ENCODE measurements at regions not wholly inside any gene's neighbourhood (a gene's known extent, or its start where the extent isn't known, plus 50 kb on each side); places are given as distances from the start of the nearest gene placed in this dataset.

- Mint-ChIP-seq H3K4me1 (no peaks in the 10 kb centered on the region), H3K27me3 (no peaks in the 10 kb centered on the region), H3K27ac (no peak overlapping the region), H3K9me3 (peaks cover 5 to 16% (median 16%) of the 10 kb centered on the region in 3 donors), H3K4me3 (no peak overlapping the region), H3K36me3 (no peaks in the 10 kb centered on the region)
- ATAC-seq (replicated peaks in 1 of 4): no peak
- Histone ChIP-seq H3K27ac (ENCODE audit: low read length) (no peak overlapping the region), H3K27me3 (replicated peaks in 1 of 2; ENCODE audit: control insufficient read depth in 2 of 2, extremely low read depth in 1 of 2, insufficient read depth in 2 of 2, low read length in 1 of 2) (no peaks in the 10 kb centered on the region), H3K4me3 (ENCODE audit: control insufficient read depth in 1 of 2, extremely low read depth in 1 of 2, low read length in 1 of 2) (no peak overlapping the region), H3K4me1 (ENCODE audit: control insufficient read depth in 1 of 2, extremely low read depth in 1 of 2, insufficient read depth in 2 of 2, low read length in 2 of 2) (no peaks in the 10 kb centered on the region), H3K9me3 (no peaks in the 10 kb centered on the region), H3K36me3 (ENCODE audit: control insufficient read depth in 2 of 2, extremely low read depth in 1 of 2, insufficient read depth in 1 of 2, low read length in 1 of 2) (no peaks in the 10 kb centered on the region)
- ChIA-PET POLR2A (no interaction called here), CTCF (no interaction called here)
- no peak for DNase-seq
- WGBS (ENCODE audit: insufficient coverage): 33% methylated on average over 2 of the region's 4 CpGs
Observed at GRCh38 chr16:51960931-51961330, 586.0 kb downstream of the TOX3 start.

- Histone ChIP-seq H3K27me3 (replicated peaks in 1 of 2; ENCODE audit: control insufficient read depth in 2 of 2, extremely low read depth in 1 of 2, insufficient read depth in 2 of 2, low read length in 1 of 2) (no peaks in the 10 kb centered on the region), H3K4me3 (ENCODE audit: control insufficient read depth in 1 of 2, extremely low read depth in 1 of 2, low read length in 1 of 2) (no peak overlapping the region), H3K4me1 (ENCODE audit: control insufficient read depth in 1 of 2, extremely low read depth in 1 of 2, insufficient read depth in 2 of 2, low read length in 2 of 2) (no peaks in the 10 kb centered on the region), H3K36me3 (ENCODE audit: control insufficient read depth in 2 of 2, extremely low read depth in 1 of 2, insufficient read depth in 1 of 2, low read length in 1 of 2) (no peaks in the 10 kb centered on the region), H3K9me3 (no peaks in the 10 kb centered on the region), H3K27ac (ENCODE audit: low read length) (no peak overlapping the region)
- ATAC-seq (replicated peaks in 1 of 4): no peak
- no peak for DNase-seq
- Mint-ChIP-seq H3K4me1 (no peaks in the 10 kb centered on the region), H3K4me3 (no peak overlapping the region), H3K27me3 (no peaks in the 10 kb centered on the region), H3K36me3 (no peaks in the 10 kb centered on the region), H3K27ac (no peak overlapping the region), H3K9me3 (peaks cover 4 to 10% (median 6%) of the 10 kb centered on the region in 3 donors)
- WGBS (ENCODE audit: insufficient coverage): 82% methylated on average over 7 of the region's 7 CpGs
- ChIA-PET POLR2A (no interaction called here), CTCF (interaction anchor here in 1 of 2 donors (0.6 kb wide), 1 partner anchor 546 kb away, joined by 4 read pairs; no protein-coding TSS in a partner anchor)
Observed at GRCh38 chr16:51953286-51953985, 593.5 kb downstream of the TOX3 start.

- Mint-ChIP-seq H3K9me3 (peaks cover 0 to 6% (median 6%) of the 10 kb centered on the region in 3 donors), H3K4me1 (no peaks in the 10 kb centered on the region), H3K36me3 (no peaks in the 10 kb centered on the region), H3K27me3 (no peaks in the 10 kb centered on the region), H3K4me3 (no peak overlapping the region), H3K27ac (no peak overlapping the region)
- ATAC-seq (replicated peaks in 1 of 4) (no peak), DNase-seq (no peak)
- Histone ChIP-seq H3K4me1 (ENCODE audit: control insufficient read depth in 1 of 2, extremely low read depth in 1 of 2, insufficient read depth in 2 of 2, low read length in 2 of 2) (no peaks in the 10 kb centered on the region), H3K27me3 (replicated peaks in 1 of 2; ENCODE audit: control insufficient read depth in 2 of 2, extremely low read depth in 1 of 2, insufficient read depth in 2 of 2, low read length in 1 of 2) (no peaks in the 10 kb centered on the region), H3K27ac (ENCODE audit: low read length) (no peak overlapping the region), H3K9me3 (no peaks in the 10 kb centered on the region), H3K4me3 (ENCODE audit: control insufficient read depth in 1 of 2, extremely low read depth in 1 of 2, low read length in 1 of 2) (no peak overlapping the region), H3K36me3 (ENCODE audit: control insufficient read depth in 2 of 2, extremely low read depth in 1 of 2, insufficient read depth in 1 of 2, low read length in 1 of 2) (no peaks in the 10 kb centered on the region)
- ChIA-PET CTCF (no interaction called here), POLR2A (interaction anchor here in 1 of 2 donors (0.7 kb wide), 1 partner anchor 30 kb away, joined by 9 read pairs; no protein-coding TSS in a partner anchor)
- WGBS (ENCODE audit: insufficient coverage): no CpG with 5 or more reads among the region's 3 CpGs
Observed at GRCh38 chr16:51952500-51952899, 594.4 kb downstream of the TOX3 start.

GRCh38 chr16:51951668-51952298 is 595.2 kb downstream of the TOX3 start:
- Histone ChIP-seq H3K27me3 (replicated peaks in 1 of 2; ENCODE audit: control insufficient read depth in 2 of 2, extremely low read depth in 1 of 2, insufficient read depth in 2 of 2, low read length in 1 of 2) (no peaks in the 10 kb centered on the region), H3K9me3 (no peaks in the 10 kb centered on the region), H3K4me3 (ENCODE audit: control insufficient read depth in 1 of 2, extremely low read depth in 1 of 2, low read length in 1 of 2) (no peak overlapping the region), H3K36me3 (ENCODE audit: control insufficient read depth in 2 of 2, extremely low read depth in 1 of 2, insufficient read depth in 1 of 2, low read length in 1 of 2) (no peaks in the 10 kb centered on the region), H3K27ac (ENCODE audit: low read length) (no peak overlapping the region), H3K4me1 (ENCODE audit: control insufficient read depth in 1 of 2, extremely low read depth in 1 of 2, insufficient read depth in 2 of 2, low read length in 2 of 2) (no peaks in the 10 kb centered on the region)
- no peak for ATAC-seq (replicated peaks in 1 of 4)
- Mint-ChIP-seq H3K4me3 (no peak overlapping the region), H3K4me1 (no peaks in the 10 kb centered on the region), H3K9me3 (peaks cover 0 to 6% (median 6%) of the 10 kb centered on the region in 3 donors), H3K27me3 (no peaks in the 10 kb centered on the region), H3K36me3 (no peaks in the 10 kb centered on the region), H3K27ac (no peak overlapping the region)
- POLR2A ChIA-PET: interaction anchor here in 1 of 2 donors (0.7 kb wide), 1 partner anchor 31 kb away, joined by 9 read pairs; no protein-coding TSS in a partner anchor
- CTCF ChIA-PET: no interaction called here
- WGBS (ENCODE audit: insufficient coverage): 55% methylated on average over 4 of the region's 7 CpGs
- DNase-seq: no peak

GRCh38 chr16:51950118-51950780 is 596.7 kb downstream of the TOX3 start:
- Mint-ChIP-seq H3K4me1 (no peaks in the 10 kb centered on the region), H3K4me3 (no peak overlapping the region), H3K9me3 (peaks cover 0 to 6% (median 6%) of the 10 kb centered on the region in 3 donors), H3K27me3 (no peaks in the 10 kb centered on the region), H3K27ac (no peak overlapping the region), H3K36me3 (no peaks in the 10 kb centered on the region)
- Histone ChIP-seq H3K9me3 (no peaks in the 10 kb centered on the region), H3K36me3 (ENCODE audit: control insufficient read depth in 2 of 2, extremely low read depth in 1 of 2, insufficient read depth in 1 of 2, low read length in 1 of 2) (no peaks in the 10 kb centered on the region), H3K4me3 (ENCODE audit: control insufficient read depth in 1 of 2, extremely low read depth in 1 of 2, low read length in 1 of 2) (no peak overlapping the region), H3K4me1 (ENCODE audit: control insufficient read depth in 1 of 2, extremely low read depth in 1 of 2, insufficient read depth in 2 of 2, low read length in 2 of 2) (no peaks in the 10 kb centered on the region), H3K27ac (ENCODE audit: low read length) (no peak overlapping the region), H3K27me3 (replicated peaks in 1 of 2; ENCODE audit: control insufficient read depth in 2 of 2, extremely low read depth in 1 of 2, insufficient read depth in 2 of 2, low read length in 1 of 2) (no peaks in the 10 kb centered on the region)
- ATAC-seq (replicated peaks in 1 of 4): no peak
- WGBS (ENCODE audit: insufficient coverage): 100% methylated on average over 2 of the region's 3 CpGs
- CTCF ChIA-PET: no interaction called here
- DNase-seq: no peak
- POLR2A ChIA-PET: interaction anchor here in 1 of 2 donors (0.6 kb wide), 1 partner anchor 104 kb away, joined by 3 read pairs; no protein-coding TSS in a partner anchor

GRCh38 chr16:51949282-51949681 is 597.7 kb downstream of the TOX3 start:
- 100% methylated on average over 1 of the region's 2 CpGs for WGBS (ENCODE audit: insufficient coverage)
- ATAC-seq (replicated peaks in 1 of 4) (no peak), DNase-seq (no peak)
- POLR2A ChIA-PET: interaction anchor here in 1 of 2 donors (0.7 kb wide), 1 partner anchor 366 kb away, joined by 3 read pairs; no protein-coding TSS in a partner anchor
- Mint-ChIP-seq H3K36me3 (no peaks in the 10 kb centered on the region), H3K4me3 (no peak overlapping the region), H3K4me1 (no peaks in the 10 kb centered on the region), H3K27me3 (no peaks in the 10 kb centered on the region), H3K27ac (no peak overlapping the region), H3K9me3 (peaks cover 0 to 13% (median 6%) of the 10 kb centered on the region in 3 donors)
- H3K36me3 ChIP-seq (ENCODE audit: control insufficient read depth in 2 of 2, extremely low read depth in 1 of 2, insufficient read depth in 1 of 2, low read length in 1 of 2): no peaks in the 10 kb centered on the region
- H3K27me3 ChIP-seq (replicated peaks in 1 of 2; ENCODE audit: control insufficient read depth in 2 of 2, extremely low read depth in 1 of 2, insufficient read depth in 2 of 2, low read length in 1 of 2): no peaks in the 10 kb centered on the region
- H3K9me3 ChIP-seq: no peaks in the 10 kb centered on the region
- H3K27ac ChIP-seq (ENCODE audit: low read length): no peak overlapping the region
- CTCF ChIA-PET: no interaction called here
- no peaks in the 10 kb centered on the region for H3K4me1 ChIP-seq (ENCODE audit: control insufficient read depth in 1 of 2, extremely low read depth in 1 of 2, insufficient read depth in 2 of 2, low read length in 2 of 2)
- no peak overlapping the region for H3K4me3 ChIP-seq (ENCODE audit: control insufficient read depth in 1 of 2, extremely low read depth in 1 of 2, low read length in 1 of 2)
